ENCODE measurements at regions not wholly inside any gene's neighbourhood (a gene's known extent, or its start where the extent isn't known, plus 50 kb on each side); places are given as distances from the start of the nearest gene placed in this dataset.

- TF ChIP-seq CTCF (IDR thresholded peaks at IDR 0.05) = no peak
- TF ChIP-seq POLR2A (IDR thresholded peaks at IDR 0.05) = no peak
These were observed 97.6 kb upstream of the RMDN2 start for GRCh38 chr2:37827455-37827854.
